K562 (cell line): ENCODE measurements at regions not wholly inside any gene's neighbourhood (a gene's known extent, or its start where the extent isn't known, plus 50 kb on each side); places are given as distances from the start of the nearest gene placed in this dataset.

Experiments used
- FOS ChIP-seq: IDR thresholded peaks from 3 replicates; pipeline ENCODE4 v1.6.1; 2011; ENCODE audit not compliant: insufficient read length; ENCODE audit errors: extremely low read depth
- IRF2 ChIP-seq: sonication (generic); formaldehyde crosslinking; IDR thresholded peaks from 2 replicates; pipeline ENCODE4 v1.8.1; 2022; ENCODE audit warnings: mild to moderate bottlenecking, missing genetic modification reagents
- NCOA4 ChIP-seq: fragments of 450-650 bp; IDR thresholded peaks from 2 replicates; pipeline ENCODE4 v1.6.1; 2018; ENCODE audit warnings: mild to moderate bottlenecking; ENCODE audit not compliant: partially characterized antibody
- NFE2 ChIP-seq: IDR thresholded peaks from 2 replicates; pipeline ENCODE4 v1.6.1; 2014; ENCODE audit warnings: antibody characterized with exemption, low read depth
- RAD21 ChIP-seq, 2 experiments: fragments of 250-450 bp in 1 of 2; fragments of 450-650 bp in 1 of 2; sonication (Bioruptor Pico) in 1 of 2; formaldehyde crosslinking in 1 of 2; IDR thresholded peaks in 1 of 2; conservative IDR thresholded peaks in 1 of 2; 2 replicates each; pipeline versions ENCODE4 v1.4.0 to v1.8.0; 2020 to 2022; ENCODE audit warnings: mild to moderate bottlenecking in 2 of 2, moderate library complexity in 1 of 2
- SIX5 ChIP-seq, 2 experiments: IDR thresholded peaks; 2 replicates each; pipeline ENCODE4 v1.6.1; 2011; ENCODE audit warnings: low read length in 2 of 2, borderline replicate concordance in 1 of 2, low read depth in 1 of 2, mild to moderate bottlenecking in 1 of 2, moderate library complexity in 1 of 2; ENCODE audit not compliant: insufficient read depth in 1 of 2
- SRSF7 ChIP-seq: fragments of 200-400 bp; formaldehyde crosslinking; optimal IDR thresholded peaks from 2 replicates; pipeline ENCODE3; 2017; ENCODE audit warnings: mild to moderate bottlenecking, low read depth, low read length
- TBL1XR1 ChIP-seq, 2 experiments: IDR thresholded peaks; 2 replicates each; pipeline ENCODE4 v1.6.1; 2012; ENCODE audit warnings: improper control_type of control experiment in 2 of 2, low read length in 2 of 2, mild to moderate bottlenecking in 1 of 2
- TCF7 ChIP-seq: sonication (generic); IDR thresholded peaks from 2 replicates; pipeline ENCODE4 v1.6.1; 2016; ENCODE audit warnings: antibody characterized with exemption, borderline replicate concordance
- ZBTB40 ChIP-seq, 2 experiments: fragments of 450-650 bp in 1 of 2; sonication (generic) in 1 of 2; formaldehyde crosslinking in 1 of 2; IDR thresholded peaks; 2 replicates each; pipeline versions ENCODE4 v1.7.1 to v1.9.0; 2016 to 2022; ENCODE audit warnings: inconsistent platforms in 1 of 2, mild to moderate bottlenecking in 1 of 2, missing genetic modification reagents in 1 of 2
- TF ChIP-seq, protein P1 (sequence below), 3 experiments: IDR thresholded peaks in 2 of 3; conservative IDR thresholded peaks in 1 of 3; 2 replicates each; pipeline ENCODE4 v1.5.1; 2011 to 2012; ENCODE audit warnings: low read length in 3 of 3, mild to moderate bottlenecking in 3 of 3, control low read depth in 2 of 3, improper control_type of control experiment in 1 of 3, inconsistent platforms in 1 of 3, low read depth in 1 of 3, mixed read lengths in 1 of 3, moderate library complexity in 1 of 3; ENCODE audit not compliant: insufficient read depth in 2 of 3

- TF ChIP-seq FOS (no peak), TCF7 (no peak), SIX5 (IDR thresholded peaks at IDR 0.05; ENCODE audit: borderline replicate concordance in 1 of 2, insufficient read depth in 1 of 2, low read depth in 1 of 2, low read length in 2 of 2) (no peak), TBL1XR1 (IDR thresholded peaks at IDR 0.05; ENCODE audit: low read length in 2 of 2) (no peak), SRSF7 (no peak), NCOA4 (no peak), ZBTB40 (IDR thresholded peaks at IDR 0.05) (no peak), ZBTB40 (CRISPR knock-in tag; IDR thresholded peaks at IDR 0.05) (no peak), RAD21 (CRISPR knock-in tag; conservative IDR thresholded peaks at IDR 0.05 in 1 of 2, IDR thresholded peaks at IDR 0.05 in 1 of 2) (no peak), IRF2 (CRISPR knock-in tag) (no peak), NFE2 (no peak)
- TF ChIP-seq, protein P1, sequence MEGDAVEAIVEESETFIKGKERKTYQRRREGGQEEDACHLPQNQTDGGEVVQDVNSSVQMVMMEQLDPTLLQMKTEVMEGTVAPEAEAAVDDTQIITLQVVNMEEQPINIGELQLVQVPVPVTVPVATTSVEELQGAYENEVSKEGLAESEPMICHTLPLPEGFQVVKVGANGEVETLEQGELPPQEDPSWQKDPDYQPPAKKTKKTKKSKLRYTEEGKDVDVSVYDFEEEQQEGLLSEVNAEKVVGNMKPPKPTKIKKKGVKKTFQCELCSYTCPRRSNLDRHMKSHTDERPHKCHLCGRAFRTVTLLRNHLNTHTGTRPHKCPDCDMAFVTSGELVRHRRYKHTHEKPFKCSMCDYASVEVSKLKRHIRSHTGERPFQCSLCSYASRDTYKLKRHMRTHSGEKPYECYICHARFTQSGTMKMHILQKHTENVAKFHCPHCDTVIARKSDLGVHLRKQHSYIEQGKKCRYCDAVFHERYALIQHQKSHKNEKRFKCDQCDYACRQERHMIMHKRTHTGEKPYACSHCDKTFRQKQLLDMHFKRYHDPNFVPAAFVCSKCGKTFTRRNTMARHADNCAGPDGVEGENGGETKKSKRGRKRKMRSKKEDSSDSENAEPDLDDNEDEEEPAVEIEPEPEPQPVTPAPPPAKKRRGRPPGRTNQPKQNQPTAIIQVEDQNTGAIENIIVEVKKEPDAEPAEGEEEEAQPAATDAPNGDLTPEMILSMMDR (IDR thresholded peaks at IDR 0.05 in 2 of 3, conservative IDR thresholded peaks at IDR 0.05 in 1 of 3; ENCODE audit: insufficient read depth in 2 of 3, low read depth in 1 of 3, low read length in 3 of 3), result no peak
Measured at GRCh38 chr2:67898595-67898994, 164.2 kb downstream of the C1D start.
